Neural cell (in vitro differentiated cells): ENCODE measurements at regions not wholly inside any gene's neighbourhood (a gene's known extent, or its start where the extent isn't known, plus 50 kb on each side); places are given as distances from the start of the nearest gene placed in this dataset.

Experiments
- H2AFZ ChIP-seq: fragments of 200-600, 300-800 bp; sonication (generic), shearing (Covaris generic); 2 replicates; pipeline ENCODE4 v1.6.0; 2014; ENCODE audit warnings: low read depth, mild to moderate bottlenecking, antibody characterized with exemption, low read length, moderate library complexity
- H3F3A ChIP-seq: fragments of 200-600 bp; shearing (Covaris generic); 2 replicates; pipeline ENCODE4 v1.6.1; 2016; ENCODE audit warnings: mild to moderate bottlenecking, moderate library complexity, mixed read lengths, antibody characterized with exemption, low read length; ENCODE audit not compliant: insufficient read depth, poor library complexity, severe bottlenecking
- H3K27ac ChIP-seq: fragments of 200-600, 300-800 bp; sonication (generic), shearing (Covaris generic); 2 replicates; pipeline ENCODE4 v1.5.1; 2014; ENCODE audit warnings: mild to moderate bottlenecking, low read length, moderate library complexity
- H3K27me3 ChIP-seq: fragments of 300-800, 200-600 bp; sonication (generic), shearing (Covaris generic); 2 replicates; pipeline ENCODE4 v1.6.0; 2014; ENCODE audit warnings: mild to moderate bottlenecking, low read depth, low read length, moderate library complexity; ENCODE audit not compliant: insufficient read depth
- H3K36me3 ChIP-seq: fragments of 300-800, 200-600 bp; sonication (generic), shearing (Covaris generic); 2 replicates; pipeline ENCODE4 v1.5.1; 2014; ENCODE audit warnings: mild to moderate bottlenecking, antibody characterized with exemption, low read length, moderate library complexity; ENCODE audit not compliant: insufficient read depth
- H3K4me2 ChIP-seq: fragments of 300-800, 200-600 bp; sonication (generic), shearing (Covaris generic); 2 replicates; pipeline ENCODE4 v1.6.0; 2014; ENCODE audit warnings: mild to moderate bottlenecking, low read length
- H3K4me3 ChIP-seq: fragments of 300-800, 200-600 bp; sonication (generic), shearing (Covaris generic); 2 replicates; pipeline ENCODE4 v1.5.1; 2014; ENCODE audit warnings: mild to moderate bottlenecking, low read length, moderate library complexity
- H3K79me2 ChIP-seq: fragments of 200-600 bp; shearing (Covaris generic); replicated peaks from 2 replicates; pipeline ENCODE4 v1.6.0; 2014; ENCODE audit warnings: mild to moderate bottlenecking, low read length, moderate library complexity; ENCODE audit not compliant: insufficient read depth
- H3K9ac ChIP-seq: fragments of 300-800, 200-600 bp; sonication (generic), shearing (Covaris generic); 2 replicates; pipeline ENCODE4 v1.6.1; 2016; ENCODE audit warnings: mild to moderate bottlenecking, low read length, mixed read lengths
- H3K9me2 ChIP-seq: fragments of 200-600 bp; shearing (Covaris generic); 2 replicates; pipeline ENCODE4 v1.6.1; 2016; ENCODE audit warnings: mild to moderate bottlenecking, low read length, mixed read lengths; ENCODE audit not compliant: insufficient read depth
- H3K9me3 ChIP-seq: fragments of 200-600, 300-800 bp; sonication (generic), shearing (Covaris generic); 2 replicates; pipeline ENCODE4 v1.6.1; 2016; ENCODE audit warnings: mild to moderate bottlenecking, mixed run types, low read length, moderate library complexity, mixed read lengths
- H4K20me1 ChIP-seq: fragments of 200-600 bp; shearing (Covaris generic); 2 replicates; pipeline ENCODE4 v1.6.1; 2016; ENCODE audit warnings: mild to moderate bottlenecking, mixed run types; ENCODE audit not compliant: insufficient read depth
- EP300 ChIP-seq: fragments of 450-650 bp; conservative IDR thresholded peaks from 2 replicates; pipeline ENCODE4 v1.6.1; 2014; ENCODE audit warnings: antibody characterized with exemption, mild to moderate bottlenecking, moderate library complexity; ENCODE audit not compliant: poor library complexity, severe bottlenecking
- EZH2 ChIP-seq: fragments of 200-600, 300-800 bp; shearing (Covaris generic), sonication (generic); IDR thresholded peaks from 2 replicates; pipeline ENCODE4 v1.6.1; 2014; ENCODE audit warnings: antibody characterized with exemption, low read length, borderline replicate concordance, mild to moderate bottlenecking; ENCODE audit not compliant: insufficient read depth, poor library complexity, severe bottlenecking
- MXI1 ChIP-seq: fragments of 450-650 bp; conservative IDR thresholded peaks from 2 replicates; pipeline ENCODE4 v1.6.1; 2014; ENCODE audit warnings: antibody characterized with exemption, mild to moderate bottlenecking; ENCODE audit not compliant: poor library complexity, severe bottlenecking
- POLR2AphosphoS5 ChIP-seq: IDR thresholded peaks from 2 replicates; pipeline ENCODE4 v1.6.1; 2012
- RAD21 ChIP-seq: fragments of 450-650 bp; conservative IDR thresholded peaks from 2 replicates; pipeline ENCODE4 v1.6.1; 2014; ENCODE audit warnings: antibody characterized with exemption, mild to moderate bottlenecking, moderate library complexity
- SMC3 ChIP-seq: fragments of 450-650 bp; conservative IDR thresholded peaks from 2 replicates; pipeline ENCODE4 v1.6.1; 2014; ENCODE audit warnings: antibody characterized with exemption, mild to moderate bottlenecking, moderate library complexity; ENCODE audit not compliant: poor library complexity
- TAF1 ChIP-seq: IDR thresholded peaks from 2 replicates; pipeline ENCODE4 v1.6.1; 2012; ENCODE audit warnings: low read depth
- TF ChIP-seq, protein P1 (sequence below): IDR thresholded peaks from 2 replicates; pipeline ENCODE4 v1.6.1; 2012; ENCODE audit warnings: borderline replicate concordance
- TF ChIP-seq, protein P2 (sequence below): fragments of 450-650 bp; IDR thresholded peaks from 2 replicates; pipeline ENCODE4 v1.5.1; 2014; ENCODE audit warnings: antibody characterized with exemption, mild to moderate bottlenecking, moderate library complexity; ENCODE audit not compliant: poor library complexity, severe bottlenecking

- H3K79me2 ChIP-seq, result no peaks in the 10 kb centered on the region
- no peaks in the 10 kb centered on the region for H3K36me3 ChIP-seq
- H3F3A ChIP-seq, result no peaks in the 10 kb centered on the region
- H3K4me3 ChIP-seq, result no peak overlapping the region
- no peaks in the 10 kb centered on the region for H3K27me3 ChIP-seq
- H3K9me2 ChIP-seq, result no peaks in the 10 kb centered on the region
- TF ChIP-seq RAD21 (no peak), TAF1 (no peak), MXI1 (no peak), EZH2 (no peak), POLR2AphosphoS5 (no peak), EP300 (no peak), SMC3 (no peak)
- TF ChIP-seq, protein P1, sequence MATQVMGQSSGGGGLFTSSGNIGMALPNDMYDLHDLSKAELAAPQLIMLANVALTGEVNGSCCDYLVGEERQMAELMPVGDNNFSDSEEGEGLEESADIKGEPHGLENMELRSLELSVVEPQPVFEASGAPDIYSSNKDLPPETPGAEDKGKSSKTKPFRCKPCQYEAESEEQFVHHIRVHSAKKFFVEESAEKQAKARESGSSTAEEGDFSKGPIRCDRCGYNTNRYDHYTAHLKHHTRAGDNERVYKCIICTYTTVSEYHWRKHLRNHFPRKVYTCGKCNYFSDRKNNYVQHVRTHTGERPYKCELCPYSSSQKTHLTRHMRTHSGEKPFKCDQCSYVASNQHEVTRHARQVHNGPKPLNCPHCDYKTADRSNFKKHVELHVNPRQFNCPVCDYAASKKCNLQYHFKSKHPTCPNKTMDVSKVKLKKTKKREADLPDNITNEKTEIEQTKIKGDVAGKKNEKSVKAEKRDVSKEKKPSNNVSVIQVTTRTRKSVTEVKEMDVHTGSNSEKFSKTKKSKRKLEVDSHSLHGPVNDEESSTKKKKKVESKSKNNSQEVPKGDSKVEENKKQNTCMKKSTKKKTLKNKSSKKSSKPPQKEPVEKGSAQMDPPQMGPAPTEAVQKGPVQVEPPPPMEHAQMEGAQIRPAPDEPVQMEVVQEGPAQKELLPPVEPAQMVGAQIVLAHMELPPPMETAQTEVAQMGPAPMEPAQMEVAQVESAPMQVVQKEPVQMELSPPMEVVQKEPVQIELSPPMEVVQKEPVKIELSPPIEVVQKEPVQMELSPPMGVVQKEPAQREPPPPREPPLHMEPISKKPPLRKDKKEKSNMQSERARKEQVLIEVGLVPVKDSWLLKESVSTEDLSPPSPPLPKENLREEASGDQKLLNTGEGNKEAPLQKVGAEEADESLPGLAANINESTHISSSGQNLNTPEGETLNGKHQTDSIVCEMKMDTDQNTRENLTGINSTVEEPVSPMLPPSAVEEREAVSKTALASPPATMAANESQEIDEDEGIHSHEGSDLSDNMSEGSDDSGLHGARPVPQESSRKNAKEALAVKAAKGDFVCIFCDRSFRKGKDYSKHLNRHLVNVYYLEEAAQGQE, result no peak
- TF ChIP-seq, protein P2, sequence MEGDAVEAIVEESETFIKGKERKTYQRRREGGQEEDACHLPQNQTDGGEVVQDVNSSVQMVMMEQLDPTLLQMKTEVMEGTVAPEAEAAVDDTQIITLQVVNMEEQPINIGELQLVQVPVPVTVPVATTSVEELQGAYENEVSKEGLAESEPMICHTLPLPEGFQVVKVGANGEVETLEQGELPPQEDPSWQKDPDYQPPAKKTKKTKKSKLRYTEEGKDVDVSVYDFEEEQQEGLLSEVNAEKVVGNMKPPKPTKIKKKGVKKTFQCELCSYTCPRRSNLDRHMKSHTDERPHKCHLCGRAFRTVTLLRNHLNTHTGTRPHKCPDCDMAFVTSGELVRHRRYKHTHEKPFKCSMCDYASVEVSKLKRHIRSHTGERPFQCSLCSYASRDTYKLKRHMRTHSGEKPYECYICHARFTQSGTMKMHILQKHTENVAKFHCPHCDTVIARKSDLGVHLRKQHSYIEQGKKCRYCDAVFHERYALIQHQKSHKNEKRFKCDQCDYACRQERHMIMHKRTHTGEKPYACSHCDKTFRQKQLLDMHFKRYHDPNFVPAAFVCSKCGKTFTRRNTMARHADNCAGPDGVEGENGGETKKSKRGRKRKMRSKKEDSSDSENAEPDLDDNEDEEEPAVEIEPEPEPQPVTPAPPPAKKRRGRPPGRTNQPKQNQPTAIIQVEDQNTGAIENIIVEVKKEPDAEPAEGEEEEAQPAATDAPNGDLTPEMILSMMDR, result no peak
- no peaks in the 10 kb centered on the region for H4K20me1 ChIP-seq
- no peak overlapping the region for H3K4me2 ChIP-seq
- H3K27ac ChIP-seq, result no peak overlapping the region
- H3K9ac ChIP-seq, result no peak overlapping the region
- H2AFZ ChIP-seq, result no peak overlapping the region
- no peaks in the 10 kb centered on the region for H3K9me3 ChIP-seq
These were observed 163.8 kb upstream of the KCNK2 start for GRCh38 chr1:214918745-214919144.

DNA sequence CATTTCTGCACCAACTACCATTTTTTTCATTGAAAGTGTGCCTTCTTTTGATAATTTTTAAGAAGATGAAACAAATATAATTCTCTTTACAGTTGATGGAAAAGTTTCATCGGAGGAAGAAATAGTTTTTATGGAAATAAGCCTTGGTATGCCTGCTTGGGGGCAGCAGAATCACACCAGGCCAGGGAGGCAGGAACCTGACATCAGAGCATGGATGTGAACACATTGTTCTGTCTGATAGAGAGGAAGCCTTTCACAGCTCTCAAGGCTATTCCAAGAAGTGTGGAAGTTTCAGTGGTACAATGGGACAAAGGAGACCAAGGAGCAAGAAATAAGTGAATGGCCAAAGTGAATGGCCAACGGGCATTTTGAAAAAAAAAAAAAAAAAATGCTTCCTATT lies 162.2 kb upstream of the KCNK2 start:
- H3K79me2 ChIP-seq, result no peaks in the 10 kb centered on the region
- H3K27ac ChIP-seq, result no peak overlapping the region
- H2AFZ ChIP-seq, result no peak overlapping the region
- H3K27me3 ChIP-seq, result no peaks in the 10 kb centered on the region
- H3K9me2 ChIP-seq, result no peaks in the 10 kb centered on the region
- H3K9me3 ChIP-seq, result no peaks in the 10 kb centered on the region
- no peaks in the 10 kb centered on the region for H3F3A ChIP-seq
- TF ChIP-seq, protein P2, result no peak
- no peak for TF ChIP-seq POLR2AphosphoS5
- TF ChIP-seq TAF1, result no peak
- TF ChIP-seq MXI1, result no peak
- TF ChIP-seq EP300, result no peak
- TF ChIP-seq, protein P1, result no peak
- no peak for TF ChIP-seq EZH2
- TF ChIP-seq SMC3, result no peak
- no peak for TF ChIP-seq RAD21
- no peak overlapping the region for H3K4me3 ChIP-seq
- no peaks in the 10 kb centered on the region for H3K36me3 ChIP-seq
- no peak overlapping the region for H3K4me2 ChIP-seq
- no peaks in the 10 kb centered on the region for H4K20me1 ChIP-seq
- H3K9ac ChIP-seq, result no peak overlapping the region
